Thyroid gland (tissue), 4 donors: ENCODE measurements at regions not wholly inside any gene's neighbourhood (a gene's known extent, or its start where the extent isn't known, plus 50 kb on each side); places are given as distances from the start of the nearest gene placed in this dataset.

Experiments
- POLR2A ChIP-seq, 2 donors: fragments of 450-650 bp; IDR thresholded peaks; one replicate each; pipeline ENCODE4 v1.6.1; 2017; ENCODE audit warnings: antibody characterized with exemption in 2 of 2, mild to moderate bottlenecking in 2 of 2, moderate library complexity in 1 of 2
- TF ChIP-seq, protein P1 (sequence below), 6 experiments: fragments of 200-600 bp in 3 of 6; fragments of 450-650 bp in 3 of 6; sonication (generic) in 3 of 6; IDR thresholded peaks; one replicate each; pipeline ENCODE4 v1.5.1; 2016 to 2019; ENCODE audit warnings: antibody characterized with exemption in 6 of 6, mild to moderate bottlenecking in 2 of 6, inconsistent platforms in 1 of 6, moderate library complexity in 1 of 6

DNA sequence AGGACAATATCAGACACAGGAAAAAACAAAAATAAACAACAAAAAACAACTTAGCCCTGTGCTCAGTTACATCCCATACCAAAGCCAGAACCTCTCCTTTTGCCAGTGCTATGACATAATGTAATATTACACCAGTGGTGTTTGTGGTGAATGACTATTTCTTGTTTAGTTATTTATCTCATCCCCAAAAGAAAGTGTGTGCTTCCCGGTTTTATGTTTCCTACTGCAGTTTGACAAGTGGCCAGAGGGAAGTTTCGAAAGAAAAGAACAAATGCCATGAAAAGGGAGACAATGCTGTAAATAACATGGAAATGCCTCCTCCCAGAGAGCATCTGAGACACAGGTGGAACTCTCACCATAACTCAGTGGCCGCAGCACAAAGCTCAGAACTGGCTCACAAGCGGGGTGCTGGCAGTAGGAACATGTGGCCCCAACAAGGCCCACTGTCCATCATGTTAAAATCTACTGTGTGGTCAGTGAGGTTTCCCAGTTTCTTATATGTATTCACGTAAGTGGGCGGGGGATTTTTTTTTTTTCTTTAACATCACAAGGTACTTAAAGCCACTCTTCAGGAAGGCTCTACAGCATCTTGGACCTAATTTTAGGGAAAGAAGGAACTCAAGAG lies 158.2 kb downstream of the BARHL2 start:
- TF ChIP-seq, protein P1, sequence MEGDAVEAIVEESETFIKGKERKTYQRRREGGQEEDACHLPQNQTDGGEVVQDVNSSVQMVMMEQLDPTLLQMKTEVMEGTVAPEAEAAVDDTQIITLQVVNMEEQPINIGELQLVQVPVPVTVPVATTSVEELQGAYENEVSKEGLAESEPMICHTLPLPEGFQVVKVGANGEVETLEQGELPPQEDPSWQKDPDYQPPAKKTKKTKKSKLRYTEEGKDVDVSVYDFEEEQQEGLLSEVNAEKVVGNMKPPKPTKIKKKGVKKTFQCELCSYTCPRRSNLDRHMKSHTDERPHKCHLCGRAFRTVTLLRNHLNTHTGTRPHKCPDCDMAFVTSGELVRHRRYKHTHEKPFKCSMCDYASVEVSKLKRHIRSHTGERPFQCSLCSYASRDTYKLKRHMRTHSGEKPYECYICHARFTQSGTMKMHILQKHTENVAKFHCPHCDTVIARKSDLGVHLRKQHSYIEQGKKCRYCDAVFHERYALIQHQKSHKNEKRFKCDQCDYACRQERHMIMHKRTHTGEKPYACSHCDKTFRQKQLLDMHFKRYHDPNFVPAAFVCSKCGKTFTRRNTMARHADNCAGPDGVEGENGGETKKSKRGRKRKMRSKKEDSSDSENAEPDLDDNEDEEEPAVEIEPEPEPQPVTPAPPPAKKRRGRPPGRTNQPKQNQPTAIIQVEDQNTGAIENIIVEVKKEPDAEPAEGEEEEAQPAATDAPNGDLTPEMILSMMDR (IDR thresholded peaks at IDR 0.05): no peak
- no peak for TF ChIP-seq POLR2A (IDR thresholded peaks at IDR 0.05)
